OCI-LY7 (cell line): ENCODE measurements at regions not wholly inside any gene's neighbourhood (a gene's known extent, or its start where the extent isn't known, plus 50 kb on each side); places are given as distances from the start of the nearest gene placed in this dataset.

Experiments used
- BruUV-seq: library from RNA; stranded (reverse); fragments of 400-500 nt; replicated peaks from 2 replicates; lab custom pipeline; 2021; lab: Mats Ljungman, UMichigan
- CTCF ChIA-PET: fragments of 300-600 bp; sonication (Branson Sonifier 250); formaldehyde crosslinking; loops from one replicate; lab custom pipeline; 2022; ENCODE audit warnings: antibody characterized with exemption; ENCODE audit not compliant: unreplicated experiment; lab: Charles Lee
- POLR2A ChIA-PET: fragments of 300-600 bp; sonication (Branson Sonifier 250); formaldehyde crosslinking; loops from one replicate; lab custom pipeline; 2022; ENCODE audit warnings: antibody characterized with exemption; lab: Charles Lee
- DNase-seq: peaks from one replicate; pipeline ENCODE4 v3.0.0-alpha.2; 2015; ENCODE audit warnings: low spot score
- H2AFZ ChIP-seq: fragments of 200-600 bp; sonication (generic), shearing (Covaris generic); 2 replicates; pipeline ENCODE4 v1.6.1; 2014; ENCODE audit warnings: mild to moderate bottlenecking, antibody characterized with exemption, low read length, moderate library complexity
- H3K27ac ChIP-seq: fragments of 200-600 bp; sonication (generic); 2 replicates; pipeline ENCODE4 v1.5.1; 2014; ENCODE audit warnings: mixed run types, low read depth, mild to moderate bottlenecking, moderate library complexity, low read length, inconsistent platforms; ENCODE audit not compliant: poor library complexity, severe bottlenecking
- H3K36me3 ChIP-seq: fragments of 200-600 bp; sonication (generic); 2 replicates; pipeline ENCODE4 v1.6.1; 2014; ENCODE audit warnings: mild to moderate bottlenecking, antibody characterized with exemption, low read length, moderate library complexity, mixed read lengths; ENCODE audit not compliant: insufficient read depth
- H3K4me1 ChIP-seq: fragments of 200-600 bp; sonication (generic); 2 replicates; pipeline ENCODE4 v1.5.1; 2014; ENCODE audit warnings: mild to moderate bottlenecking, low read length; ENCODE audit not compliant: insufficient read depth, poor library complexity, severe bottlenecking
- H3K4me2 ChIP-seq: fragments of 200-600 bp; sonication (generic); 2 replicates; pipeline ENCODE4 v1.6.1; 2014; ENCODE audit warnings: mild to moderate bottlenecking, low read length
- H3K4me3 ChIP-seq: fragments of 200-600 bp; sonication (generic); 2 replicates; pipeline ENCODE4 v1.5.1; 2014; ENCODE audit warnings: mild to moderate bottlenecking, low read depth, low read length; ENCODE audit not compliant: poor library complexity, severe bottlenecking
- H3K79me2 ChIP-seq: fragments of 200-600 bp; sonication (generic); 2 replicates; pipeline ENCODE4 v1.6.1; 2016; ENCODE audit warnings: low read depth, mild to moderate bottlenecking, low read length, moderate library complexity, mixed read lengths; ENCODE audit not compliant: insufficient read depth
- H3K9me2 ChIP-seq: fragments of 200-600 bp; sonication (generic); 2 replicates; pipeline ENCODE4 v1.6.1; 2016; ENCODE audit warnings: mild to moderate bottlenecking, low read length, mixed read lengths; ENCODE audit not compliant: insufficient read depth
- H3K9me3 ChIP-seq: fragments of 200-600 bp; sonication (generic); 2 replicates; pipeline ENCODE4 v1.6.1; 2014; ENCODE audit warnings: mild to moderate bottlenecking, mixed run types, low read length, mixed read lengths
- H4K20me1 ChIP-seq: fragments of 200-600 bp; sonication (generic); 2 replicates; pipeline ENCODE4 v1.6.1; 2014; ENCODE audit warnings: mild to moderate bottlenecking, antibody characterized with exemption, low read length, moderate library complexity, mixed read lengths; ENCODE audit not compliant: insufficient read depth
- EZH2phosphoT487 ChIP-seq: fragments of 200-600 bp; sonication (generic); IDR thresholded peaks from 2 replicates; pipeline ENCODE4 v1.6.1; 2018; ENCODE audit warnings: low read depth, borderline replicate concordance, mild to moderate bottlenecking, mixed run types, antibody characterized with exemption, low read length, moderate library complexity, mixed read lengths
- intact Hi-C: fragments of 100-400 bp; cut with micrococcal nuclease; formaldehyde crosslinking; loops from one replicate; pipeline ENCODE4 v1.10.0; 2022; ENCODE audit not compliant: unreplicated experiment
- TF ChIP-seq, protein P1 (sequence below): fragments of 200-600 bp; sonication (generic); conservative IDR thresholded peaks from 2 replicates; pipeline ENCODE4 v1.5.1; 2014; ENCODE audit warnings: mild to moderate bottlenecking, antibody characterized with exemption, low read length, moderate library complexity, mixed read lengths

DNA sequence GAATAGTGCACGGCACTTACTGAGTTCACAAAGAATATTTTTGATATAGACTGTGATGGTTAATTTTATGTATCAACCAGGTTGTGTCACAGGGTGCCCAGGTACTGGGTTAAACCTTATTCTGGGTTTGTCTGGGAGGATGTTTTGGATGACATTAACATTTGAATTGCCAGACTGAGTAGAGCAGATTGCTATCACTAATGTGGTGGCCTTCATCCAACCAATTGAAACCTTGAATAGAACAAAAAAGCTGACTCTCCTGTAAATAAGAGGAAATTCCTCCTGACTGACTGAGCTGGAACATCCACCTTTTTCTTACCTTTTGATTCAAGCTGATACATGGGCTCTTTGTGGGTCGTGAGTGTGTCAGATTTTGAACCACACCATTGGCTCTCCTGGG is 1424.4 kb upstream of the MIR17HG start:
- Histone ChIP-seq H4K20me1 (no peaks in the 10 kb centered on the region), H3K9me3 (0 out of 2 replicates have a peak, but pooled peaks cover 4% of the 10 kb centered on the region), H3K4me3 (no peak overlapping the region), H3K36me3 (no peaks in the 10 kb centered on the region), H3K4me1 (no peaks in the 10 kb centered on the region), H3K9me2 (no peaks in the 10 kb centered on the region), H3K4me2 (no peak overlapping the region), H3K79me2 (no peaks in the 10 kb centered on the region), H2AFZ (no peak overlapping the region), H3K27ac (no peak overlapping the region)
- no peak for DNase-seq
- POLR2A ChIA-PET: interaction anchor here (0.6 to 0.9 kb wide), 2 partner anchors 48 to 1166 kb away, joined by 3 to 4 read pairs; no protein-coding TSS in a partner anchor
- CTCF ChIA-PET: no interaction called here
- TF ChIP-seq, protein P1, sequence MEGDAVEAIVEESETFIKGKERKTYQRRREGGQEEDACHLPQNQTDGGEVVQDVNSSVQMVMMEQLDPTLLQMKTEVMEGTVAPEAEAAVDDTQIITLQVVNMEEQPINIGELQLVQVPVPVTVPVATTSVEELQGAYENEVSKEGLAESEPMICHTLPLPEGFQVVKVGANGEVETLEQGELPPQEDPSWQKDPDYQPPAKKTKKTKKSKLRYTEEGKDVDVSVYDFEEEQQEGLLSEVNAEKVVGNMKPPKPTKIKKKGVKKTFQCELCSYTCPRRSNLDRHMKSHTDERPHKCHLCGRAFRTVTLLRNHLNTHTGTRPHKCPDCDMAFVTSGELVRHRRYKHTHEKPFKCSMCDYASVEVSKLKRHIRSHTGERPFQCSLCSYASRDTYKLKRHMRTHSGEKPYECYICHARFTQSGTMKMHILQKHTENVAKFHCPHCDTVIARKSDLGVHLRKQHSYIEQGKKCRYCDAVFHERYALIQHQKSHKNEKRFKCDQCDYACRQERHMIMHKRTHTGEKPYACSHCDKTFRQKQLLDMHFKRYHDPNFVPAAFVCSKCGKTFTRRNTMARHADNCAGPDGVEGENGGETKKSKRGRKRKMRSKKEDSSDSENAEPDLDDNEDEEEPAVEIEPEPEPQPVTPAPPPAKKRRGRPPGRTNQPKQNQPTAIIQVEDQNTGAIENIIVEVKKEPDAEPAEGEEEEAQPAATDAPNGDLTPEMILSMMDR: no peak
- no peak for TF ChIP-seq EZH2phosphoT487
- intact Hi-C loops: no loop called here
- no TSS peak for BruUV-seq

DNA sequence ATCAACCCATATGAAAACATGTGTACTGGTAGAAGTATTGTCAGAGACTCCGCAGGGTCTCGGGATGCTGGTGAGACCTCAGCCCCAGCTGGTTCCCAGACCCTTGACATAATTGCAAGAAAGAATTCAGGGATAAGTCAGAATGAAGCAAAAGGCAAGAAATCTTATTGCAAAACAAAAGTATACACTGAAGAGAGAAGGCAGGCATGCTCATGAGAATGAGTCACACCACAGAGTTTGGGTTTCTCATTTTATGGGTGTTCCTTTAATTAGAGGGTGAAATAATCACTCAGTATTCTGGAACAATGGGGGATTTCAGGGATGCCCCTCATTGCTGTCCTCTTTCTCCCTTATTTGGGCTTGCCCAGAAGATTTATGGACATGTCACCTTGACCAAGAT is 1423.8 kb upstream of the MIR17HG start:
- intact Hi-C loops: no loop called here
- Histone ChIP-seq H3K9me2 (no peaks in the 10 kb centered on the region), H3K27ac (no peak overlapping the region), H3K36me3 (no peaks in the 10 kb centered on the region), H3K4me3 (no peak overlapping the region), H3K9me3 (0 out of 2 replicates have a peak, but pooled peaks cover 4% of the 10 kb centered on the region), H4K20me1 (no peaks in the 10 kb centered on the region), H3K79me2 (no peaks in the 10 kb centered on the region), H3K4me1 (no peaks in the 10 kb centered on the region), H3K4me2 (no peak overlapping the region), H2AFZ (no peak overlapping the region)
- POLR2A ChIA-PET: interaction anchor here (0.6 to 0.9 kb wide), 3 partner anchors 48 to 1549 kb away, joined by 3 to 4 read pairs (median 4); no protein-coding TSS in a partner anchor
- BruUV-seq: no TSS peak
- CTCF ChIA-PET: no interaction called here
- no peak for TF ChIP-seq EZH2phosphoT487
- TF ChIP-seq, protein P1: no peak
- no peak for DNase-seq

DNA sequence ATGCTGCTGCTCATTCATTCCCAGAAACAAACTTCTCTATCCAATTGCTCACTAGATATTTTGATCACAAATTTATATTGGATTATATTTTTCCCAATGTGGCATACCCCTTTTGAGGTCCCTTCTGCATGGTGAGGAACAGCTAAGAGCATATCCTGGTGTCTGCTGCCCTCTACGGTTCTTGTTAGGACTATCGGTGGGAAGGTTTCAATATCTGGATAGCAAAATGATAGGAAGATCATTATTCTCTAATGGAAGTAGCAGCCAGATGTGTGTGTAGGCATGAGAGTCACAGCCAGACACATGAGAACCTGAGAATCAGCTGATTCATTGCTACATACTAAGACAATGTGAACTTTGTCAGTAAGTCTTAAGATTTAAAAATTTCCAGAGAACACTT is 1422.4 kb upstream of the MIR17HG start:
- Histone ChIP-seq H3K27ac (no peak overlapping the region), H3K4me2 (no peak overlapping the region), H3K4me3 (no peak overlapping the region), H3K9me3 (no peaks in the 10 kb centered on the region), H2AFZ (no peak overlapping the region), H3K79me2 (no peaks in the 10 kb centered on the region), H3K9me2 (no peaks in the 10 kb centered on the region), H3K4me1 (no peaks in the 10 kb centered on the region), H4K20me1 (no peaks in the 10 kb centered on the region), H3K36me3 (no peaks in the 10 kb centered on the region)
- no peak for TF ChIP-seq EZH2phosphoT487
- TF ChIP-seq, protein P1: peak; percentile 66
- ChIA-PET POLR2A (interaction anchor here (0.7 to 1.2 kb wide), 3 partner anchors 12 to 68 kb away, joined by 3 to 4 read pairs (median 3); no protein-coding TSS in a partner anchor), CTCF (no interaction called here)
- intact Hi-C loops: no loop called here
- no TSS peak for BruUV-seq
- no peak for DNase-seq
